OCI-LY3 (cell line): ENCODE measurements at regions not wholly inside any gene's neighbourhood (a gene's known extent, or its start where the extent isn't known, plus 50 kb on each side); places are given as distances from the start of the nearest gene placed in this dataset.

Experiments
- H2AFZ ChIP-seq: fragments of 200-600, 300-600 bp; shearing (Covaris generic); 2 replicates; pipeline ENCODE4 v1.6.0; 2014; ENCODE audit warnings: antibody characterized with exemption, low read depth, low read length
- H3K27ac ChIP-seq: fragments of 200-600, 300-600 bp; sonication (generic); 2 replicates; pipeline ENCODE4 v1.5.1; 2014; ENCODE audit warnings: mild to moderate bottlenecking, low read length, moderate library complexity, mixed read lengths
- H3K27me3 ChIP-seq: fragments of 200-600, 300-600 bp; sonication (generic); 2 replicates; pipeline ENCODE4 v1.6.1; 2014; ENCODE audit warnings: low read depth, low read length, mixed read lengths
- H3K36me3 ChIP-seq: fragments of 200-600, 300-600 bp; sonication (generic); replicated peaks from 2 replicates; pipeline ENCODE3; 2014; ENCODE audit warnings: low read depth, low read length, mixed read lengths
- H3K4me1 ChIP-seq: fragments of 300-600, 200-600 bp; sonication (generic); 2 replicates; pipeline ENCODE4 v1.6.1; 2014; ENCODE audit warnings: low read length, mixed read lengths
- H3K4me2 ChIP-seq: fragments of 200-600, 300-600 bp; sonication (generic); 2 replicates; pipeline ENCODE4 v1.6.1; 2014; ENCODE audit warnings: low read length, mixed read lengths
- H3K4me3 ChIP-seq: fragments of 300-600, 200-600 bp; sonication (generic); 2 replicates; pipeline ENCODE4 v1.5.1; 2014; ENCODE audit warnings: antibody characterized with exemption, mild to moderate bottlenecking, low read length, moderate library complexity
- H3K79me2 ChIP-seq: fragments of 300-600, 200-600 bp; shearing (Covaris generic); 2 replicates; pipeline ENCODE4 v1.6.1; 2014; ENCODE audit warnings: mild to moderate bottlenecking, low read length, mixed read lengths
- H3K9ac ChIP-seq: fragments of 300-600, 200-600 bp; shearing (Covaris generic); 2 replicates; pipeline ENCODE4 v1.6.0; 2014; ENCODE audit warnings: mild to moderate bottlenecking, low read length, moderate library complexity
- H3K9me3 ChIP-seq: fragments of 200-600, 300-600 bp; shearing (Covaris generic); 2 replicates; pipeline ENCODE4 v1.6.1; 2014; ENCODE audit warnings: low read length, mixed read lengths; ENCODE audit not compliant: insufficient read depth
- H4K20me1 ChIP-seq: fragments of 200-600, 300-600 bp; sonication (generic); 2 replicates; pipeline ENCODE4 v1.6.1; 2016; ENCODE audit warnings: low read length, mixed read lengths; ENCODE audit not compliant: insufficient read depth
- EZH2phosphoT487 ChIP-seq: fragments of 200-600 bp; shearing (Covaris generic); IDR thresholded peaks from 2 replicates; pipeline ENCODE4 v1.6.1; 2018; ENCODE audit warnings: antibody characterized with exemption, mixed run types, low read depth
- TF ChIP-seq, protein P1 (sequence below): fragments of 200-600, 300-600 bp; sonication (generic); IDR thresholded peaks from 2 replicates; pipeline ENCODE4 v1.5.1; 2014; ENCODE audit warnings: antibody characterized with exemption, low read length, low read depth

DNA sequence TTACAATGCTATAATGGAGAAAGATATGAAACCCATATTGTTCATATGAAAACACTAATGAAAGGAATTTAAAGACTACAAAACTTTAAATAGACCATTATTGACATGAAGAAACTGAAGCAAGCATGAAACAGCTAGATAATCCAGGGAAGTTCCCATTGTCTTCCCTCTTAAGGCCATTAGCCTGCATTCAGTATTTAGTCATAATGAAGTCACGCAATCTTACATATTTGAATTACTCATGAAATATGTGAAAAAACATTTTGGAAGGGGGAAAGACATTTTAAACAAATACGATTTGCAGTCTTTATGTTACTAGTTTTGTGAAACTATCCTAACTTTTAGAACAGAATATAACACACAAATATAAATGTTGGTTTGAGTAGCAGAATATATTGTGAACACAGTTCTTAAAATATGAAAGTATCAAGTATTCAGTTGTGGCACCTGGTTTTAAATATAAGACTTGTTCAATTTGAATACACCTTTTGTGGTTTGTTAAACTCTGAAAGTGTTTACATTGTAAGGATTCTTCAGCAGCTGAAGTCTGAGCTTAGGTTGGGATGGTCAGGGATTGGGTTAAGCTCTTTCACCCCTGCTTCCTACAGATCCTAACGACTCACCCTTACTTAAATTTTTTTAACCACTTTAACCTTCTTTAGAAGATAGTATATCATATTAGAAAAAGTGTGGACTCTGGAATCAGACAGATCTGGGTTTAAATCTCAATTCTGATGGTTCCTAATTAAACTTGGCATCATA is 500.3 kb upstream of the TENM4 start:
- no peaks in the 10 kb centered on the region for H3K36me3 ChIP-seq
- 0 out of 2 replicates have a peak, but pooled peaks cover 3% of the 10 kb centered on the region for H3K27me3 ChIP-seq
- H3K79me2 ChIP-seq: no peaks in the 10 kb centered on the region
- no peak overlapping the region for H3K9ac ChIP-seq
- no peak overlapping the region for H2AFZ ChIP-seq
- H3K9me3 ChIP-seq: no peaks in the 10 kb centered on the region
- no peak overlapping the region for H3K27ac ChIP-seq
- H4K20me1 ChIP-seq: no peaks in the 10 kb centered on the region
- no peak for TF ChIP-seq EZH2phosphoT487
- TF ChIP-seq, protein P1, sequence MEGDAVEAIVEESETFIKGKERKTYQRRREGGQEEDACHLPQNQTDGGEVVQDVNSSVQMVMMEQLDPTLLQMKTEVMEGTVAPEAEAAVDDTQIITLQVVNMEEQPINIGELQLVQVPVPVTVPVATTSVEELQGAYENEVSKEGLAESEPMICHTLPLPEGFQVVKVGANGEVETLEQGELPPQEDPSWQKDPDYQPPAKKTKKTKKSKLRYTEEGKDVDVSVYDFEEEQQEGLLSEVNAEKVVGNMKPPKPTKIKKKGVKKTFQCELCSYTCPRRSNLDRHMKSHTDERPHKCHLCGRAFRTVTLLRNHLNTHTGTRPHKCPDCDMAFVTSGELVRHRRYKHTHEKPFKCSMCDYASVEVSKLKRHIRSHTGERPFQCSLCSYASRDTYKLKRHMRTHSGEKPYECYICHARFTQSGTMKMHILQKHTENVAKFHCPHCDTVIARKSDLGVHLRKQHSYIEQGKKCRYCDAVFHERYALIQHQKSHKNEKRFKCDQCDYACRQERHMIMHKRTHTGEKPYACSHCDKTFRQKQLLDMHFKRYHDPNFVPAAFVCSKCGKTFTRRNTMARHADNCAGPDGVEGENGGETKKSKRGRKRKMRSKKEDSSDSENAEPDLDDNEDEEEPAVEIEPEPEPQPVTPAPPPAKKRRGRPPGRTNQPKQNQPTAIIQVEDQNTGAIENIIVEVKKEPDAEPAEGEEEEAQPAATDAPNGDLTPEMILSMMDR: no peak
- no peak overlapping the region for H3K4me3 ChIP-seq
- H3K4me1 ChIP-seq: no peaks in the 10 kb centered on the region
- no peak overlapping the region for H3K4me2 ChIP-seq

DNA sequence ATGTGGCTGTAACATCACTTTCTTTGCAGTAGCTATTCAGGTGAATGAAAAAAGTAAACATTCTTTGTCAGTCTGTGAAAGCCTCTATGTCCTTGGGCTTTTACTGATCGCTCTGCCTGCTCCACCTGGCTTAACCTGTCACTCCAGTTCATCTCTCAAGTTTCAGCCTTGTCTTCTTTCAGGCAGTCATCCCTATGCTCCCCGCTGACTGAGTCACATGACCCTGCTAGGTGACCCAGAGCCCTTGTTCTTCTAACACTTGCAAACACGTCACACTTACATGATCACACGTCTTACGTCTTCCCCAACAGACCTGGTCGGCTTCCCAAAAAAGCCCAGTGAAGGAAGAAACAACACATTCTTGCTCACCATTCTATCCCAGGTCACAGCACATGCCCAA is 499.3 kb upstream of the TENM4 start:
- Histone ChIP-seq H3K9me3 (no peaks in the 10 kb centered on the region), H3K4me2 (no peak overlapping the region), H2AFZ (no peak overlapping the region), H3K36me3 (no peaks in the 10 kb centered on the region), H3K27ac (no peak overlapping the region), H3K4me3 (no peak overlapping the region), H3K9ac (no peak overlapping the region), H3K79me2 (no peaks in the 10 kb centered on the region), H3K27me3 (0 out of 2 replicates have a peak, but pooled peaks cover 3% of the 10 kb centered on the region), H4K20me1 (no peaks in the 10 kb centered on the region), H3K4me1 (no peaks in the 10 kb centered on the region)
- no peak for TF ChIP-seq EZH2phosphoT487
- TF ChIP-seq, protein P1: no peak

DNA sequence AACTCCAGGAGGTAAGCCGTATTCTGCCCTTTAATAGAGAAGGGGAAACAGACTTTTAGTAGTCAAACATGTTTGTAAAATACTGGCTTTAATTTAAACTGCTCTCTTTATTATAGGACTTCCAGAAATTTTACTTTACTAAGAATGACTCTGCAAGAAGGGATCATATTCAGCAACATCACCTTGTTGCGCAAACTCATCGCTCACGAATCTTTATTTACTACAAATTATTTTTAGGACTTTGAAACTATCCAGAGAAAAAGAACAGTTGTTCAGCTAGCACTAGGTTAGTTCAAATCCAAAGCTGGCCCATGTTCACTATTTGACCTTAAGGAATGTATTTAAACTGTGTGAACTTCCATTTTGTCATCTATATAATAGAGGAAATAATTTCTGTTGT is 498.3 kb upstream of the TENM4 start:
- Histone ChIP-seq H3K36me3 (no peaks in the 10 kb centered on the region), H3K27me3 (peaks cover 7% of the 10 kb centered on the region; the same call in 1 of the 2 replicates), H2AFZ (no peak overlapping the region), H3K79me2 (no peaks in the 10 kb centered on the region), H3K27ac (no peak overlapping the region), H3K4me1 (no peaks in the 10 kb centered on the region), H3K9me3 (no peaks in the 10 kb centered on the region), H4K20me1 (no peaks in the 10 kb centered on the region), H3K4me2 (no peak overlapping the region), H3K9ac (no peak overlapping the region), H3K4me3 (no peak overlapping the region)
- TF ChIP-seq, protein P1: no peak
- no peak for TF ChIP-seq EZH2phosphoT487

DNA sequence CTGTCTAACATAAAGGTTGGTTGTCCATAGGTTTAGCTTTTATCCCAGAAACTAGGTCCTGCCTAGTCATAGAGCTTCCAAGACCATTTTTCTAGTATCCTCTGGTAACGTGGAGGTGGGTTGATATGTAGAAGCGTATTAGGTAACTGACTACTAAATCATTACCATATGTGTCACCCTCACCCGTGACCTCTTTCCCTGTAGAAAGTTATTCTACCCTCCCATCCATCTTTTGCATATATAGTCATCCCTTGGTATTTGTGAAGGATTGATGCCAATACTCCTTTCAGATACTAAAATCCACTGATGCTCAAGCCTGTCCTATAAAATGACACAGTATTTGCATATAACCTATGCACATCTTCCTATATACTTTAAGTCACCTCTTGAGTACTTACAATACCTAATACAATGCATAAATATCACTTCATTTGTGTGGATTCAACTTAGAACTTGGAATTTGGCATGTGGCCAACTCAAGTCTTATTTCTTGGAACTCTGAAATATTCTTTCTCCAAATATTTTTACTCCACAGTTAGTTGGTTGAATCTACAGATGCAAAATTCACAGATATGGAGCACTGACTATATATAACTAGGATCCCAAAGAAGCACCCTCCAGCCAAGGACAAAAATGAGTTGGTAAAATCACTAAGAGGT is 497.0 kb upstream of the TENM4 start:
- H3K27me3 ChIP-seq: peaks cover 10% of the 10 kb centered on the region; the same call in 1 of the 2 replicates
- H3K36me3 ChIP-seq: no peaks in the 10 kb centered on the region
- no peaks in the 10 kb centered on the region for H3K79me2 ChIP-seq
- no peak overlapping the region for H2AFZ ChIP-seq
- TF ChIP-seq, protein P1: no peak
- no peak for TF ChIP-seq EZH2phosphoT487
- H3K4me3 ChIP-seq: no peak overlapping the region
- no peak overlapping the region for H3K27ac ChIP-seq
- H3K9me3 ChIP-seq: no peaks in the 10 kb centered on the region
- no peak overlapping the region for H3K4me2 ChIP-seq
- no peak overlapping the region for H3K9ac ChIP-seq
- no peaks in the 10 kb centered on the region for H3K4me1 ChIP-seq
- no peaks in the 10 kb centered on the region for H4K20me1 ChIP-seq
